ENCODE measurements at regions not wholly inside any gene's neighbourhood (a gene's known extent, or its start where the extent isn't known, plus 50 kb on each side); places are given as distances from the start of the nearest gene placed in this dataset.

DNA sequence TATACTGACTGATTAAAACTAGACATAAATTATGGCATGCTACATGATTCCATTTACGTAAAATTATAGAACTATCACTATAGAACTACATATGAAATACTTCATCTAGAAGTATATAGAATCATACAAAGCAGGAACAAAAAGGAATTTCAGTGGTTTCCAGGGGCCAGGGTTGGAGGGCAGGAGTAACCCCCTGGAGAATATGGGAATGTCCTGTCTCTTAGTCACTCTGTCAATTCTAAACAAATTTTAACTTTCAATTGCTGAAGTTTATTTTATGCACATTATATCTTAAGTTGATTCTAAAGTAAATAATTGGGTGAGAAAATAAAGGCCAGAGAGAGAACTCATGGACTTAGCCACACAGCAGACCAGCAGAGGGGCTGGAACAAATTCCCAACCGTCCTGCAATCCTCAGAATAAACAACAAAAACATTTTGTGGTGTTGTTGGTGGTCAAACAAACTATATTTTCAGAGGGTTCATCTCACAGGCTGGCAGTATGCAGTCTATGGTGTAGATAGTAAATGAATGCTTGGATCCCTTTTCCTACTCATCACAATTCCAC is 476.9 kb upstream of the SLIT2 start:
- TF ChIP-seq FOXM1 (IDR thresholded peaks at IDR 0.05; ENCODE audit: low read depth) (no peak), SMC3 (IDR thresholded peaks at IDR 0.05; ENCODE audit: low read depth, low read length) (no peak), EP300 (IDR thresholded peaks at IDR 0.05; ENCODE audit: borderline replicate concordance in 1 of 2, low read depth in 1 of 2, low read length in 1 of 2) (no peak), RAD21 (IDR thresholded peaks at IDR 0.05; ENCODE audit: low read length) (no peak), YY1 (IDR thresholded peaks at IDR 0.05; ENCODE audit: low read depth) (no peak)
- TF ChIP-seq, protein P1, sequence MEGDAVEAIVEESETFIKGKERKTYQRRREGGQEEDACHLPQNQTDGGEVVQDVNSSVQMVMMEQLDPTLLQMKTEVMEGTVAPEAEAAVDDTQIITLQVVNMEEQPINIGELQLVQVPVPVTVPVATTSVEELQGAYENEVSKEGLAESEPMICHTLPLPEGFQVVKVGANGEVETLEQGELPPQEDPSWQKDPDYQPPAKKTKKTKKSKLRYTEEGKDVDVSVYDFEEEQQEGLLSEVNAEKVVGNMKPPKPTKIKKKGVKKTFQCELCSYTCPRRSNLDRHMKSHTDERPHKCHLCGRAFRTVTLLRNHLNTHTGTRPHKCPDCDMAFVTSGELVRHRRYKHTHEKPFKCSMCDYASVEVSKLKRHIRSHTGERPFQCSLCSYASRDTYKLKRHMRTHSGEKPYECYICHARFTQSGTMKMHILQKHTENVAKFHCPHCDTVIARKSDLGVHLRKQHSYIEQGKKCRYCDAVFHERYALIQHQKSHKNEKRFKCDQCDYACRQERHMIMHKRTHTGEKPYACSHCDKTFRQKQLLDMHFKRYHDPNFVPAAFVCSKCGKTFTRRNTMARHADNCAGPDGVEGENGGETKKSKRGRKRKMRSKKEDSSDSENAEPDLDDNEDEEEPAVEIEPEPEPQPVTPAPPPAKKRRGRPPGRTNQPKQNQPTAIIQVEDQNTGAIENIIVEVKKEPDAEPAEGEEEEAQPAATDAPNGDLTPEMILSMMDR (IDR thresholded peaks at IDR 0.05), result no peak
- TF ChIP-seq, protein P2, sequence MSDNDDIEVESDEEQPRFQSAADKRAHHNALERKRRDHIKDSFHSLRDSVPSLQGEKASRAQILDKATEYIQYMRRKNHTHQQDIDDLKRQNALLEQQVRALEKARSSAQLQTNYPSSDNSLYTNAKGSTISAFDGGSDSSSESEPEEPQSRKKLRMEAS (IDR thresholded peaks at IDR 0.05; ENCODE audit: low read depth), result no peak

Data from SK-N-SH (cell line).